Trophoblast cell (in vitro differentiated cells and primary cell): ENCODE measurements at regions not wholly inside any gene's neighbourhood (a gene's known extent, or its start where the extent isn't known, plus 50 kb on each side); places are given as distances from the start of the nearest gene placed in this dataset.

ENCODE experiments used
- DNase-seq, 2 donors: peaks; one replicate each; pipeline ENCODE4 v3.0.0-alpha.2; 2016
- H2AFZ ChIP-seq: 2 replicates; pipeline ENCODE4 v1.6.1; 2013; ENCODE audit warnings: low read length, moderate library complexity, mild to moderate bottlenecking; ENCODE audit not compliant: insufficient read depth, poor library complexity
- H2AK5ac ChIP-seq: 2 replicates; pipeline ENCODE4 v1.6.1; 2013; ENCODE audit warnings: mild to moderate bottlenecking, low read length
- H2BK120ac ChIP-seq: 2 replicates; pipeline ENCODE4 v1.6.1; 2013; ENCODE audit warnings: low read length, mild to moderate bottlenecking, moderate library complexity; ENCODE audit not compliant: insufficient read depth, poor library complexity
- H2BK12ac ChIP-seq: 2 replicates; pipeline ENCODE4 v1.6.1; 2013; ENCODE audit warnings: mild to moderate bottlenecking, low read length, moderate library complexity
- H2BK5ac ChIP-seq: 2 replicates; pipeline ENCODE4 v1.6.1; 2013; ENCODE audit warnings: low read length, low read depth, moderate library complexity, mild to moderate bottlenecking; ENCODE audit not compliant: poor library complexity
- H3K14ac ChIP-seq: 2 replicates; pipeline ENCODE4 v1.6.1; 2013; ENCODE audit warnings: mild to moderate bottlenecking, low read length
- H3K18ac ChIP-seq: 2 replicates; pipeline ENCODE4 v1.6.1; 2013; ENCODE audit warnings: mild to moderate bottlenecking, low read length
- H3K23ac ChIP-seq: 2 replicates; pipeline ENCODE4 v1.6.1; 2013; ENCODE audit warnings: low read length
- H3K27ac ChIP-seq: 2 replicates; pipeline ENCODE4 v1.5.1; 2013; ENCODE audit warnings: low read depth, mild to moderate bottlenecking, inconsistent platforms, low read length, moderate library complexity
- H3K27me3 ChIP-seq: 2 replicates; pipeline ENCODE4 v1.6.1; 2013; ENCODE audit warnings: inconsistent platforms, mild to moderate bottlenecking, low read length, moderate library complexity; ENCODE audit not compliant: insufficient read depth
- H3K36me3 ChIP-seq, 2 experiments: 1 replicate in 1 of 2; 2 replicates in 1 of 2; pipeline ENCODE4 v1.6.1; 2013; ENCODE audit warnings: low read length in 2 of 2, mild to moderate bottlenecking in 2 of 2, moderate library complexity in 1 of 2; ENCODE audit not compliant: insufficient read depth in 2 of 2, control insufficient read depth in 1 of 2
- H3K4ac ChIP-seq: 2 replicates; pipeline ENCODE4 v1.6.1; 2013; ENCODE audit warnings: low read depth, mild to moderate bottlenecking, low read length, moderate library complexity
- H3K4me1 ChIP-seq, 2 experiments: 1 replicate in 1 of 2; 2 replicates in 1 of 2; pipeline ENCODE4 v1.6.1; 2013; ENCODE audit warnings: low read length in 2 of 2, mild to moderate bottlenecking in 2 of 2, moderate library complexity in 1 of 2; ENCODE audit not compliant: insufficient read depth in 2 of 2, control insufficient read depth in 1 of 2
- H3K4me2 ChIP-seq: 2 replicates; pipeline ENCODE4 v1.6.1; 2013; ENCODE audit warnings: inconsistent platforms, mild to moderate bottlenecking, low read length, moderate library complexity
- H3K4me3 ChIP-seq: 2 replicates; pipeline ENCODE4 v1.5.1; 2013; ENCODE audit warnings: mild to moderate bottlenecking, low read depth, low read length, inconsistent platforms
- H3K79me1 ChIP-seq: one replicate; pipeline ENCODE4 v1.6.1; 2013; ENCODE audit warnings: low read length
- H3K79me2 ChIP-seq: 2 replicates; pipeline ENCODE4 v1.6.1; 2013; ENCODE audit warnings: low read length, mild to moderate bottlenecking; ENCODE audit not compliant: control insufficient read depth, insufficient read depth, poor library complexity
- H3K9ac ChIP-seq: 2 replicates; pipeline ENCODE4 v1.6.1; 2013; ENCODE audit warnings: mild to moderate bottlenecking, low read length
- H3K9me3 ChIP-seq: 2 replicates; pipeline ENCODE4 v1.6.1; 2013; ENCODE audit warnings: low read depth, mild to moderate bottlenecking, control low read depth, inconsistent platforms, low read length; ENCODE audit not compliant: insufficient read depth
- H4K12ac ChIP-seq: 2 replicates; pipeline ENCODE4 v1.6.1; 2013; ENCODE audit warnings: low read depth, mild to moderate bottlenecking, low read length, moderate library complexity
- H4K8ac ChIP-seq: 2 replicates; pipeline ENCODE4 v1.6.1; 2013; ENCODE audit warnings: low read depth, mild to moderate bottlenecking, low read length, moderate library complexity
- H4K91ac ChIP-seq: one replicate; pipeline ENCODE4 v1.6.1; 2013; ENCODE audit warnings: low read depth, mild to moderate bottlenecking, low read length, moderate library complexity
- WGBS: extraction: QIAGEN DNeasy Blood & Tissue Kit; methylation state at CpG from one replicate; pipeline ENCODE4 v1.1.7; 2013; ENCODE audit warnings: missing lambda C conversion rate; ENCODE audit not compliant: insufficient read length, insufficient coverage; ENCODE audit errors: extremely low coverage; 5-methylcytosine and 5-hydroxymethylcytosine counted together

GRCh38 chr6:156027248-156027626 is 571.6 kb upstream of the NOX3 start:
- Histone ChIP-seq H4K91ac (no peak overlapping the region), H3K27me3 (no peaks in the 10 kb centered on the region), H4K8ac (no peak overlapping the region), H3K36me3 (no peaks in the 10 kb centered on the region), H3K27ac (no peak overlapping the region), H2BK12ac (no peak overlapping the region), H3K4ac (no peak overlapping the region), H3K14ac (no peak overlapping the region), H3K4me3 (no peak overlapping the region), H3K9ac (no peak overlapping the region), H2BK120ac (no peak overlapping the region), H3K23ac (no peak overlapping the region), H4K12ac (no peak overlapping the region), H2AFZ (no peak overlapping the region), H3K79me1 (no peaks in the 10 kb centered on the region), H3K4me2 (no peak overlapping the region), H2BK5ac (no peak overlapping the region), H3K18ac (no peak overlapping the region), H3K79me2 (no peaks in the 10 kb centered on the region), H2AK5ac (no peak overlapping the region), H3K4me1 (no peaks in the 10 kb centered on the region), H3K9me3 (peaks cover 2% of the 10 kb centered on the region)
- no peak for DNase-seq
- no CpG with 5 or more reads among the region's 3 CpGs for WGBS

- H2AFZ ChIP-seq, result no peak overlapping the region
- H4K91ac ChIP-seq, result no peak overlapping the region
- H3K4me3 ChIP-seq, result no peak overlapping the region
- no peak overlapping the region for H3K14ac ChIP-seq
- H3K9me3 ChIP-seq, result peaks cover 2% of the 10 kb centered on the region
- no CpG with 5 or more reads among the region's 4 CpGs for WGBS
- DNase-seq, result no peak
- H3K79me2 ChIP-seq, result no peaks in the 10 kb centered on the region
- no peaks in the 10 kb centered on the region for H3K36me3 ChIP-seq
- no peaks in the 10 kb centered on the region for H3K4me1 ChIP-seq
- H3K18ac ChIP-seq, result no peak overlapping the region
- H3K79me1 ChIP-seq, result no peaks in the 10 kb centered on the region
- H2BK120ac ChIP-seq, result no peak overlapping the region
- no peak overlapping the region for H3K4me2 ChIP-seq
- H3K9ac ChIP-seq, result no peak overlapping the region
- H2BK12ac ChIP-seq, result no peak overlapping the region
- no peak overlapping the region for H3K23ac ChIP-seq
- no peak overlapping the region for H4K8ac ChIP-seq
- H3K4ac ChIP-seq, result no peak overlapping the region
- H2BK5ac ChIP-seq, result no peak overlapping the region
- H3K27me3 ChIP-seq, result no peaks in the 10 kb centered on the region
- H2AK5ac ChIP-seq, result no peak overlapping the region
- H3K27ac ChIP-seq, result no peak overlapping the region
- H4K12ac ChIP-seq, result no peak overlapping the region
Observed at GRCh38 chr6:156026486-156027247, 571.0 kb upstream of the NOX3 start.

- Histone ChIP-seq H2AFZ (no peak overlapping the region), H4K12ac (no peak overlapping the region), H4K91ac (no peak overlapping the region), H2AK5ac (no peak overlapping the region), H2BK12ac (no peak overlapping the region), H3K79me2 (no peaks in the 10 kb centered on the region), H3K18ac (no peak overlapping the region), H3K27me3 (no peaks in the 10 kb centered on the region), H3K36me3 (no peaks in the 10 kb centered on the region), H3K4ac (no peak overlapping the region), H3K4me3 (no peak overlapping the region), H3K14ac (no peak overlapping the region), H4K8ac (no peak overlapping the region), H3K4me1 (no peaks in the 10 kb centered on the region), H2BK5ac (no peak overlapping the region), H3K4me2 (no peak overlapping the region), H3K9ac (no peak overlapping the region), H3K27ac (no peak overlapping the region), H3K79me1 (no peaks in the 10 kb centered on the region), H3K9me3 (peaks cover 2% of the 10 kb centered on the region), H2BK120ac (no peak overlapping the region), H3K23ac (no peak overlapping the region)
- no CpG with 5 or more reads among the region's 5 CpGs for WGBS
- DNase-seq, result no peak
Observed at GRCh38 chr6:156024339-156024738, 568.7 kb upstream of the NOX3 start.

GRCh38 chr6:156021746-156022396 is 566.2 kb upstream of the NOX3 start:
- Histone ChIP-seq H3K27ac (no peak overlapping the region), H3K9ac (no peak overlapping the region), H3K79me1 (no peaks in the 10 kb centered on the region), H3K4me3 (no peak overlapping the region), H3K23ac (no peak overlapping the region), H3K27me3 (no peaks in the 10 kb centered on the region), H3K4ac (no peak overlapping the region), H2AFZ (no peak overlapping the region), H4K12ac (no peak overlapping the region), H3K36me3 (no peaks in the 10 kb centered on the region), H4K91ac (no peak overlapping the region), H3K4me2 (no peak overlapping the region), H4K8ac (no peak overlapping the region), H2BK12ac (no peak overlapping the region), H2AK5ac (no peak overlapping the region), H3K14ac (no peak overlapping the region), H2BK120ac (no peak overlapping the region), H3K18ac (no peak overlapping the region), H2BK5ac (no peak overlapping the region), H3K4me1 (no peaks in the 10 kb centered on the region), H3K9me3 (peaks cover 2% of the 10 kb centered on the region), H3K79me2 (no peaks in the 10 kb centered on the region)
- no CpG with 5 or more reads among the region's 6 CpGs for WGBS
- no peak for DNase-seq
